Activated CD8-positive, alpha-beta T cell treated with anti-CD3 and anti-CD28 coated beads for 36 hours (primary cell): ENCODE measurements at regions not wholly inside any gene's neighbourhood (a gene's known extent, or its start where the extent isn't known, plus 50 kb on each side); places are given as distances from the start of the nearest gene placed in this dataset.

Experiments used
- ATAC-seq: fragments of 200-7000 bp; cut with Tn5 transposase; one replicate; pipeline ENCODE4 v1.10.0; 2021; ENCODE audit warnings: mild to moderate bottlenecking, moderate library complexity
- CTCF ChIA-PET: fragments of 350-600 bp; sonication (Branson Sonifier 250); formaldehyde crosslinking; loops from one replicate; lab custom pipeline; 2021; ENCODE audit warnings: antibody characterized with exemption; lab: Charles Lee
- POLR2A ChIA-PET: fragments of 350-600 bp; sonication (Branson Sonifier 250); formaldehyde crosslinking; loops from one replicate; lab custom pipeline; 2021; ENCODE audit warnings: antibody characterized with exemption; lab: Charles Lee
- DNase-seq: peaks from one replicate; pipeline ENCODE4 v3.0.0-alpha.2; 2020
- H3K27ac Mint-ChIP-seq: one replicate; pipeline ENCODE4 v1.8.0; 2021; ENCODE audit warnings: mild to moderate bottlenecking, mixed read lengths
- H3K27me3 Mint-ChIP-seq: one replicate; pipeline ENCODE4 v1.8.0; 2021; ENCODE audit warnings: mixed read lengths
- H3K36me3 Mint-ChIP-seq: one replicate; pipeline ENCODE4 v1.8.0; 2021; ENCODE audit warnings: low read depth, mixed read lengths
- H3K4me1 Mint-ChIP-seq: one replicate; pipeline ENCODE4 v1.8.0; 2021; ENCODE audit warnings: low read depth, mixed read lengths
- H3K4me3 Mint-ChIP-seq: one replicate; pipeline ENCODE4 v1.8.0; 2021; ENCODE audit warnings: mild to moderate bottlenecking, moderate library complexity, mixed read lengths
- H3K9me3 Mint-ChIP-seq: one replicate; pipeline ENCODE4 v1.8.0; 2021; ENCODE audit warnings: mixed read lengths
- CTCF ChIP-seq: fragments of 200-600 bp; IDR thresholded peaks from one replicate; pipeline ENCODE4 v1.8.0; 2022; ENCODE audit warnings: antibody characterized with exemption, mild to moderate bottlenecking
- intact Hi-C: fragments of 100-400 bp; cut with micrococcal nuclease; formaldehyde crosslinking; loops from one replicate; pipeline ENCODE4 v1.10.0; 2022

GRCh38 chr18:22044474-22045220 lies 124.7 kb upstream of the GATA6 start:
- peaks cover 6% of the 10 kb centered on the region for H3K27me3 Mint-ChIP-seq

GRCh38 chr18:22045221-22045918 lies 124.0 kb upstream of the GATA6 start:
- DNase-seq (no peak), ATAC-seq (no peak)
- Mint-ChIP-seq H3K27ac (no peak overlapping the region), H3K4me3 (no peak overlapping the region), H3K27me3 (peaks cover 6% of the 10 kb centered on the region), H3K9me3 (no peaks in the 10 kb centered on the region), H3K36me3 (no peaks in the 10 kb centered on the region), H3K4me1 (no peaks in the 10 kb centered on the region)
- ChIA-PET CTCF (no interaction called here), POLR2A (no interaction called here)
- TF ChIP-seq CTCF, result no peak
- intact Hi-C loops, result no loop called here

More at GRCh38 chr18:22044474-22045220, 124.7 kb upstream of the GATA6 start:
- no peaks in the 10 kb centered on the region for H3K9me3 Mint-ChIP-seq
- intact Hi-C loops, result no loop called here
- CTCF ChIA-PET, result no interaction called here
- no peak overlapping the region for H3K4me3 Mint-ChIP-seq
- ATAC-seq (no peak), DNase-seq (no peak)
- POLR2A ChIA-PET, result no interaction called here
- no peaks in the 10 kb centered on the region for H3K4me1 Mint-ChIP-seq
- H3K27ac Mint-ChIP-seq, result no peak overlapping the region
- no peaks in the 10 kb centered on the region for H3K36me3 Mint-ChIP-seq
- TF ChIP-seq CTCF, result no peak

GRCh38 chr18:22046473-22046872 lies 122.9 kb upstream of the GATA6 start:
- peaks cover 6% of the 10 kb centered on the region for H3K27me3 Mint-ChIP-seq
- ChIA-PET CTCF (no interaction called here), POLR2A (interaction anchor here (0.6 kb wide), 1 partner anchor 81 kb away, joined by 4 read pairs; no protein-coding TSS in a partner anchor)
- no peak overlapping the region for H3K27ac Mint-ChIP-seq
- no peak overlapping the region for H3K4me3 Mint-ChIP-seq
- H3K4me1 Mint-ChIP-seq, result no peaks in the 10 kb centered on the region
- no peak for ATAC-seq
- TF ChIP-seq CTCF, result no peak
- intact Hi-C loops, result no loop called here
- no peak for DNase-seq
- no peaks in the 10 kb centered on the region for H3K36me3 Mint-ChIP-seq
- H3K9me3 Mint-ChIP-seq, result no peaks in the 10 kb centered on the region

GRCh38 chr18:22047485-22047884 lies 121.9 kb upstream of the GATA6 start:
- intact Hi-C loops, result no loop called here
- Mint-ChIP-seq H3K4me3 (no peak overlapping the region), H3K27me3 (peaks cover 2% of the 10 kb centered on the region), H3K9me3 (no peaks in the 10 kb centered on the region), H3K27ac (no peak overlapping the region), H3K4me1 (no peaks in the 10 kb centered on the region), H3K36me3 (no peaks in the 10 kb centered on the region)
- ATAC-seq (no peak), DNase-seq (no peak)
- CTCF ChIA-PET, result no interaction called here
- POLR2A ChIA-PET, result no interaction called here
- no peak for TF ChIP-seq CTCF

- Mint-ChIP-seq H3K27ac (no peak overlapping the region), H3K36me3 (no peaks in the 10 kb centered on the region), H3K27me3 (peaks cover 2% of the 10 kb centered on the region), H3K9me3 (no peaks in the 10 kb centered on the region), H3K4me3 (no peak overlapping the region), H3K4me1 (no peaks in the 10 kb centered on the region)
- ChIA-PET POLR2A (no interaction called here), CTCF (no interaction called here)
- intact Hi-C loops, result no loop called here
- ATAC-seq, result no peak
- TF ChIP-seq CTCF, result no peak
- no peak for DNase-seq
Measured at GRCh38 chr18:22048221-22048620, 121.2 kb upstream of the GATA6 start.
